ENCODE measurements at regions not wholly inside any gene's neighbourhood (a gene's known extent, or its start where the extent isn't known, plus 50 kb on each side); places are given as distances from the start of the nearest gene placed in this dataset.

DNA sequence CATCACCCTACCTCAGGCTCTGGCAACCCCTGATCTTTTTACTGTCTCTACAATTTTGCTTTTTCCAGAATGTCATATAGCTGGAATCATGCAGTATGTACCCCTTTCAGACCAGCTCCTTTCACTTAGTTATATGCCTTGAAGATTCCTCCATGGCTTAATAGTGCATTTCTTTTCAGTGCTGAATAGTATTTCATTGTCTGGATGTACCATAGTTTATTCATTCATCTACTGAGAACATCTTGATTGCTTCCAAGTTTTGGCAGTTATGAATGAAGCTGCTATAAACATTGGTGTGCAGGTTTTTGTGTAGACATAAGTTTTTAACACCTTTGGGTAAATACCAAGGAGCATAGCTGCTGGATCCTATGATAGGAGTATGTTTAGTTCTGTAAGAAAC, 50.8 kb upstream of the ANP32A start:
- TF ChIP-seq, protein P1, sequence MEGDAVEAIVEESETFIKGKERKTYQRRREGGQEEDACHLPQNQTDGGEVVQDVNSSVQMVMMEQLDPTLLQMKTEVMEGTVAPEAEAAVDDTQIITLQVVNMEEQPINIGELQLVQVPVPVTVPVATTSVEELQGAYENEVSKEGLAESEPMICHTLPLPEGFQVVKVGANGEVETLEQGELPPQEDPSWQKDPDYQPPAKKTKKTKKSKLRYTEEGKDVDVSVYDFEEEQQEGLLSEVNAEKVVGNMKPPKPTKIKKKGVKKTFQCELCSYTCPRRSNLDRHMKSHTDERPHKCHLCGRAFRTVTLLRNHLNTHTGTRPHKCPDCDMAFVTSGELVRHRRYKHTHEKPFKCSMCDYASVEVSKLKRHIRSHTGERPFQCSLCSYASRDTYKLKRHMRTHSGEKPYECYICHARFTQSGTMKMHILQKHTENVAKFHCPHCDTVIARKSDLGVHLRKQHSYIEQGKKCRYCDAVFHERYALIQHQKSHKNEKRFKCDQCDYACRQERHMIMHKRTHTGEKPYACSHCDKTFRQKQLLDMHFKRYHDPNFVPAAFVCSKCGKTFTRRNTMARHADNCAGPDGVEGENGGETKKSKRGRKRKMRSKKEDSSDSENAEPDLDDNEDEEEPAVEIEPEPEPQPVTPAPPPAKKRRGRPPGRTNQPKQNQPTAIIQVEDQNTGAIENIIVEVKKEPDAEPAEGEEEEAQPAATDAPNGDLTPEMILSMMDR (IDR thresholded peaks at IDR 0.05), result no peak
- DNase-seq (no peak), ATAC-seq (no peak)
- H3K9me3 ChIP-seq, result no peaks in the 10 kb centered on the region
- intact Hi-C loops (cut with DNase I), result loop anchor here (10.0 kb wide), 1 partner anchor 317 kb away; no protein-coding TSS in a partner anchor
- no peaks in the 10 kb centered on the region for H3K36me3 ChIP-seq
- H3K4me3 ChIP-seq, result no peak overlapping the region
- H3K27ac ChIP-seq, result no peak overlapping the region
- no peaks in the 10 kb centered on the region for H3K4me1 ChIP-seq
- H3K27me3 ChIP-seq, result peaks cover 3% of the 10 kb centered on the region

DNA sequence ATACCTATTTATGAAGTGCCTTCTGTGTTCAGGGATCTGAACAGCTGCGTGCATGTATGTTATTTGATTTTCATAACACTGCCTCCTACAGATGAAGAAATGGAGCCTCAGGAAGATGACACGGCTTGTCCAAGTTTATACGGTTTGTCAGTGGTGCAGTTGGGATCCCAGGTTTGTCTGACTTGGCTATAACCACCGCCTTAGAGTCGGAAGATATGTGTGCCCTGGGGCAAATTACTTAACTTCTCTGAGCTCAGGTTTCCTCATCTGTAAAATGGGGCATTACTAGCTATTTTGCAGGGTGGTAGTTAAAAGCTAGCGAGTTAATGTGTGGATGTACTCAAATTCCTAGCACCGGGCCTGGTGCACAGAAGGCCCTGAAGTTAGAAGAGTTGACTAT, 54.1 kb upstream of the ANP32A start:
- no peaks in the 10 kb centered on the region for H3K9me3 ChIP-seq
- H3K27ac ChIP-seq, result no peak overlapping the region
- TF ChIP-seq, protein P1 (IDR thresholded peaks at IDR 0.05), result no peak
- H3K4me3 ChIP-seq, result no peak overlapping the region
- intact Hi-C loops (cut with DNase I), result loop anchor here (5.0 to 10.0 kb wide), 2 partner anchors 142 to 320 kb away; no protein-coding TSS in a partner anchor
- no peaks in the 10 kb centered on the region for H3K36me3 ChIP-seq
- H3K27me3 ChIP-seq, result peaks cover 3% of the 10 kb centered on the region
- DNase-seq (no peak), ATAC-seq (no peak)
- no peaks in the 10 kb centered on the region for H3K4me1 ChIP-seq

- intact Hi-C loops (cut with DNase I), result loop anchor here (5.0 to 10.0 kb wide), 2 partner anchors 143 to 321 kb away; no protein-coding TSS in a partner anchor
- H3K4me1 ChIP-seq, result no peaks in the 10 kb centered on the region
- DNase-seq, result peak; percentile 96
- H3K9me3 ChIP-seq, result no peaks in the 10 kb centered on the region
- TF ChIP-seq, protein P1 (IDR thresholded peaks at IDR 0.05), result peak; percentile 86
- peak; percentile 97 for ATAC-seq
- H3K27ac ChIP-seq, result no peak overlapping the region
- peak overlapping the region; percentile 32 for H3K4me3 ChIP-seq
- no peaks in the 10 kb centered on the region for H3K36me3 ChIP-seq
- peaks cover 3% of the 10 kb centered on the region for H3K27me3 ChIP-seq
Measured at GRCh38 chr15:68875377-68876116, 54.8 kb upstream of the SPESP1 start.

GRCh38 chr15:68877626-68878025, 52.7 kb upstream of the SPESP1 start:
- no peak overlapping the region for H3K4me3 ChIP-seq
- intact Hi-C loops (cut with DNase I), result loop anchor here (5.0 to 10.0 kb wide), 2 partner anchors 145 to 323 kb away; no protein-coding TSS in a partner anchor
- DNase-seq, result no peak
- no peaks in the 10 kb centered on the region for H3K4me1 ChIP-seq
- no peaks in the 10 kb centered on the region for H3K9me3 ChIP-seq
- H3K36me3 ChIP-seq, result no peaks in the 10 kb centered on the region
- TF ChIP-seq, protein P1 (IDR thresholded peaks at IDR 0.05), result no peak
- no peaks in the 10 kb centered on the region for H3K27me3 ChIP-seq
- no peak overlapping the region for H3K27ac ChIP-seq
- ATAC-seq, result no peak

DNA sequence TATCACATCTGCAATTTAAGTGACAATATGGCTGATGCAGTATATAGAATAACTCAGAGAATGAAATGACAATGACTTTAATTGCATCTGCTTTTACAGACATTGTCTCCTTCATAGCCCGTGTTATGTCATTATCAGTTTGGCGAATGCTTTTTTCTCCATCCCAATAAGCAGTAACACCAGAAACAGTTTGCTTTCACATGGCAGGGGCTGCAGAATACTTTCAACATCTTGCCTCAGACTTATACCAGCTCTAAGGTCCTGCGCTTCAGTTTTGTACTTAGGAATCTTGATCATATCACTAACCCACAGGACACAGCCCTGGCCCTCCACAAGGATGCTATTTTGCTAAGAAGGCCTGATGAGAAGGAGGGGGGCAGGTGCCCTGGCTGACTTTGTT, 49.9 kb upstream of the SPESP1 start:
- H3K4me1 ChIP-seq, result peaks cover 7% of the 10 kb centered on the region
- intact Hi-C loops (cut with DNase I), result no loop called here
- no peak overlapping the region for H3K4me3 ChIP-seq
- no peak for ATAC-seq
- no peaks in the 10 kb centered on the region for H3K27me3 ChIP-seq
- no peak for DNase-seq
- H3K9me3 ChIP-seq, result no peaks in the 10 kb centered on the region
- no peaks in the 10 kb centered on the region for H3K36me3 ChIP-seq
- TF ChIP-seq, protein P1 (IDR thresholded peaks at IDR 0.05), result no peak
- no peak overlapping the region for H3K27ac ChIP-seq

Measured in upper lobe of right lung (tissue), 1 donor.